HCT116 (cell line): ENCODE measurements at regions not wholly inside any gene's neighbourhood (a gene's known extent, or its start where the extent isn't known, plus 50 kb on each side); places are given as distances from the start of the nearest gene placed in this dataset.

Experiments used
- CTCF ChIP-seq, 3 experiments: fragments of 200-600 bp in 1 of 3; sonication (generic) in 1 of 3; IDR thresholded peaks in 2 of 3; conservative IDR thresholded peaks in 1 of 3; 2 replicates each; pipeline ENCODE4 v1.5.1; 2012 to 2017; ENCODE audit warnings: low read depth in 2 of 3, low read length in 2 of 3, antibody characterized with exemption in 1 of 3, borderline replicate concordance in 1 of 3, control low read depth in 1 of 3, mild to moderate bottlenecking in 1 of 3, mixed read lengths in 1 of 3, mixed run types in 1 of 3, moderate library complexity in 1 of 3; ENCODE audit not compliant: insufficient read depth in 1 of 3
- EGR1 ChIP-seq: IDR thresholded peaks from 2 replicates; pipeline ENCODE4 v1.6.1; 2012; ENCODE audit warnings: low read depth
- EZH2phosphoT487 ChIP-seq: fragments of 200-600 bp; IDR thresholded peaks from 2 replicates; pipeline ENCODE4 v1.6.1; 2018; ENCODE audit warnings: antibody characterized with exemption, borderline replicate concordance
- POLR2A ChIP-seq: IDR thresholded peaks from 2 replicates; pipeline ENCODE4 v1.7.0; 2011; ENCODE audit warnings: borderline replicate concordance; ENCODE audit not compliant: insufficient read depth, insufficient read length; ENCODE audit errors: extremely low read depth
- YY1 ChIP-seq: IDR thresholded peaks from 2 replicates; pipeline ENCODE4 v1.6.1; 2011; ENCODE audit warnings: low read length, low read depth, moderate library complexity, mild to moderate bottlenecking; ENCODE audit not compliant: insufficient replicate concordance; ENCODE audit errors: extremely low read depth

DNA sequence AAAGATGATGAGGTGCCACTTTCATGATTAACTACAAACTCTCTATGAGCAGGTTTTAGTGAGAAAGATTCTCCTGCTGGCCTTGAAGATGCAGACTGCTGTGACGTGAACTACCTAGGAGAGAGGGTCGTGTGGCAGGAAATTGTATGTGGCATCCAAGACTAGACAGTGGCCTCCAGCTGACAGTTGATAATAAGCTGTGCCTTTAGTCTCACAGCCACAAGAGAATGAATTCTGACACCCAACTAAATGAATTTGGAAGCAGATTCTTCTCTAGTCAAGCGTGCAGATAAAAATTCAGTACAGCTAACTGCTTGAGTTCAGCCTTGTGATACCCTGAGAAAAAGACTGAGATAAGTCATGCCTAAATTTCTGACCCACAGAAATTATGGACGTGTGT is 169.0 kb upstream of the COL3A1 start:
- no peak for TF ChIP-seq CTCF (IDR thresholded peaks at IDR 0.05 in 2 of 3, conservative IDR thresholded peaks at IDR 0.05 in 1 of 3; ENCODE audit: borderline replicate concordance in 1 of 3, insufficient read depth in 1 of 3, low read depth in 2 of 3, low read length in 2 of 3)
- TF ChIP-seq POLR2A, result no peak
- no peak for TF ChIP-seq EZH2phosphoT487
- no peak for TF ChIP-seq YY1
- no peak for TF ChIP-seq EGR1
